ENCODE measurements at regions not wholly inside any gene's neighbourhood (a gene's known extent, or its start where the extent isn't known, plus 50 kb on each side); places are given as distances from the start of the nearest gene placed in this dataset.

DNA sequence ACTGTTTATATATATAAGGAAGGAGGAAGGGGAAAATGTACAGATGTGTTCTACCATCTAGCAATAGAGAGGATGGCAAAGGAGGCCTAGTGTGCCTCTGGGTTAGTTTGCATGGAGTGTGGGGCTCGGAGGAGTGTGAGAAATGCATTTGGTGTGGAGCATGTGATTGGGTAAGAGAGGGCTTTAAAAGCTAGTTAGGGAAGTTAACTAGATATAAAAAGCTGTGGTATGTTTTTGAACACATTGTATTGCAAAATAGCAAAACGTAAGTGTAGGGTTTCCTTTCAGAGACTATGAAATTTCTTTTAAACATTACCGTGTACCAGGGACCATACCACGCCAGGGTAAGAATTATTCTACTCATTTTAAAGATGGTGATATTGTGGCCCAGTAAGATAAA, 53.3 kb upstream of the STXBP6 start:
- Histone ChIP-seq H3K27me3 (no peaks in the 10 kb centered on the region), H3K27ac (no peak overlapping the region), H3K36me3 (no peaks in the 10 kb centered on the region), H3K9me3 (no peaks in the 10 kb centered on the region), H3K4me3 (no peak overlapping the region), H3K4me1 (no peaks in the 10 kb centered on the region)
- DNase-seq, result no peak
- TF ChIP-seq, protein P1, sequence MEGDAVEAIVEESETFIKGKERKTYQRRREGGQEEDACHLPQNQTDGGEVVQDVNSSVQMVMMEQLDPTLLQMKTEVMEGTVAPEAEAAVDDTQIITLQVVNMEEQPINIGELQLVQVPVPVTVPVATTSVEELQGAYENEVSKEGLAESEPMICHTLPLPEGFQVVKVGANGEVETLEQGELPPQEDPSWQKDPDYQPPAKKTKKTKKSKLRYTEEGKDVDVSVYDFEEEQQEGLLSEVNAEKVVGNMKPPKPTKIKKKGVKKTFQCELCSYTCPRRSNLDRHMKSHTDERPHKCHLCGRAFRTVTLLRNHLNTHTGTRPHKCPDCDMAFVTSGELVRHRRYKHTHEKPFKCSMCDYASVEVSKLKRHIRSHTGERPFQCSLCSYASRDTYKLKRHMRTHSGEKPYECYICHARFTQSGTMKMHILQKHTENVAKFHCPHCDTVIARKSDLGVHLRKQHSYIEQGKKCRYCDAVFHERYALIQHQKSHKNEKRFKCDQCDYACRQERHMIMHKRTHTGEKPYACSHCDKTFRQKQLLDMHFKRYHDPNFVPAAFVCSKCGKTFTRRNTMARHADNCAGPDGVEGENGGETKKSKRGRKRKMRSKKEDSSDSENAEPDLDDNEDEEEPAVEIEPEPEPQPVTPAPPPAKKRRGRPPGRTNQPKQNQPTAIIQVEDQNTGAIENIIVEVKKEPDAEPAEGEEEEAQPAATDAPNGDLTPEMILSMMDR (IDR thresholded peaks at IDR 0.05), result no peak
- intact Hi-C loops (cut with DNase I), result no loop called here
- no peak for ATAC-seq

DNA sequence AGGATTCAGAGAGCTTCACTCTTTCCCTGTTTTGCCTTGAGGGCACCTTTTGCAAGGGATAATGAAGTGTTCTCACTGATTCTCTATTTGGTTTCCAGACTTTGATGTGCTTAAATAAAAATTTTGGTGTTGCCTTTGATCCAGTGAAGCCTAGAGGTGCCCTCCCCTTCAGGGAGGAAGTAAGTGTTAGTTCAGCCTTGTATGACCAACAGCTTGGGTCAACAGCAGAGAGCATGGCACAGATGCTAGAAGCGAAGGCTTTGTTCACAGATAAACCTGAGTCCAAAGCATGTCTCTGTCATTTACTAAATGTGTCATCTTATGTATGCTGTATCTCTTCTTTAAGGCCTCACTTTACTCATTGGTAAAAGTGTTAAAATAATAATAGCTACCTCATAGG, 52.8 kb upstream of the STXBP6 start:
- no peak overlapping the region for H3K27ac ChIP-seq
- intact Hi-C loops (cut with DNase I), result no loop called here
- TF ChIP-seq, protein P1 (IDR thresholded peaks at IDR 0.05), result no peak

DNA sequence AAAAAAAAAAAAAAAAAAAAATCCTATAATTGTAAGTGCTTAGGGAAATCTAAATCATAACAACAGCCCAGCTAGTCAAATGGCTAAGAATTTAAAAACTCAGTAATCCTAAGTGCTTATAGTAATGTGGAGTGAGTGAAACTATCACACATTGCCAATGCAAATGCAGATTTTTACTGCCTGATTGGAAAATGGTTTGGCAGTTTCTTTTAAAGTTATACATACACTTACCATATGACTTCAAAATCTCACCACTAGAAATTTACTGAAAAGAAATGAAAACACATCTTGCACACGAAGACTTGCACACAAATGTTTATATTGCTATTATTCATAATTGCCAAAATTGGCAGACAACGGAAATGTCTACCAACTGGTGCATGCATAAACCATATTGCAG, 51.3 kb upstream of the STXBP6 start:
- no peak for ATAC-seq
- TF ChIP-seq, protein P1 (IDR thresholded peaks at IDR 0.05), result no peak
- Histone ChIP-seq H3K27me3 (no peaks in the 10 kb centered on the region), H3K4me1 (no peaks in the 10 kb centered on the region), H3K9me3 (no peaks in the 10 kb centered on the region), H3K36me3 (no peaks in the 10 kb centered on the region), H3K27ac (no peak overlapping the region), H3K4me3 (no peak overlapping the region)
- DNase-seq, result no peak
- intact Hi-C loops (cut with DNase I), result no loop called here

More for the DNA sequence above, 52.8 kb upstream of the STXBP6 start:
- no peak for ATAC-seq
- Histone ChIP-seq H3K4me3 (no peak overlapping the region), H3K9me3 (no peaks in the 10 kb centered on the region), H3K27me3 (no peaks in the 10 kb centered on the region), H3K4me1 (no peaks in the 10 kb centered on the region), H3K36me3 (no peaks in the 10 kb centered on the region)
- DNase-seq, result no peak

Measured in left lung (tissue), 4 donors.